Endothelial cell of umbilical vein (primary cell): ENCODE measurements at regions not wholly inside any gene's neighbourhood (a gene's known extent, or its start where the extent isn't known, plus 50 kb on each side); places are given as distances from the start of the nearest gene placed in this dataset.

Experiments
- CTCF ChIP-seq, 2 donors: IDR thresholded peaks; 1 replicate in 1 of 2; 2 replicates in 1 of 2; pipeline ENCODE4 v1.5.1; 2011; ENCODE audit warnings: low read length in 2 of 2, mild to moderate bottlenecking in 2 of 2, moderate library complexity in 2 of 2, control low read depth in 1 of 2, inconsistent platforms in 1 of 2, low read depth in 1 of 2; ENCODE audit not compliant: insufficient read depth in 1 of 2; ENCODE audit errors: extremely low read depth in 1 of 2
- EZH2 ChIP-seq: IDR thresholded peaks from 2 replicates; pipeline ENCODE4 v1.6.1; 2012; ENCODE audit warnings: borderline replicate concordance, low read depth, mild to moderate bottlenecking, moderate library complexity, low read length, inconsistent platforms; ENCODE audit not compliant: severe bottlenecking
- POLR2AphosphoS5 ChIP-seq: IDR thresholded peaks from 2 replicates; pipeline ENCODE4 v1.6.1; 2012; ENCODE audit warnings: low read depth, mild to moderate bottlenecking, control low read depth, low read length, moderate library complexity; ENCODE audit not compliant: insufficient read depth

- TF ChIP-seq EZH2 = no peak
- TF ChIP-seq CTCF (IDR thresholded peaks at IDR 0.05; ENCODE audit: extremely low read depth in 1 of 2, insufficient read depth in 1 of 2, low read depth in 1 of 2, low read length in 2 of 2) = no peak
- TF ChIP-seq POLR2AphosphoS5 = no peak
These were observed 58.8 kb upstream of the FHIP2A start for GRCh38 chr10:114762811-114763210.
